Astrocyte of the spinal cord (primary cell): ENCODE measurements at regions not wholly inside any gene's neighbourhood (a gene's known extent, or its start where the extent isn't known, plus 50 kb on each side); places are given as distances from the start of the nearest gene placed in this dataset.

Source experiments
- DNase-seq: peaks from one replicate; pipeline ENCODE4 v3.0.0; 2011; ENCODE audit warnings: low read depth, low spot score
- H3K4me3 ChIP-seq: 2 replicates; pipeline ENCODE4 v1.5.1; 2011; ENCODE audit warnings: low read depth, mild to moderate bottlenecking, low read length, moderate library complexity
- in situ Hi-C: cut with HindIII; loops from 2 replicates; pipeline ENCODE4 v1.10.0; 2017; ENCODE audit warnings: low sequenced_read_pairs
- TF ChIP-seq, protein P1 (sequence below): IDR thresholded peaks from 2 replicates; pipeline ENCODE4 v1.5.1; 2012; ENCODE audit warnings: low read depth, mild to moderate bottlenecking, low read length, inconsistent platforms

DNA sequence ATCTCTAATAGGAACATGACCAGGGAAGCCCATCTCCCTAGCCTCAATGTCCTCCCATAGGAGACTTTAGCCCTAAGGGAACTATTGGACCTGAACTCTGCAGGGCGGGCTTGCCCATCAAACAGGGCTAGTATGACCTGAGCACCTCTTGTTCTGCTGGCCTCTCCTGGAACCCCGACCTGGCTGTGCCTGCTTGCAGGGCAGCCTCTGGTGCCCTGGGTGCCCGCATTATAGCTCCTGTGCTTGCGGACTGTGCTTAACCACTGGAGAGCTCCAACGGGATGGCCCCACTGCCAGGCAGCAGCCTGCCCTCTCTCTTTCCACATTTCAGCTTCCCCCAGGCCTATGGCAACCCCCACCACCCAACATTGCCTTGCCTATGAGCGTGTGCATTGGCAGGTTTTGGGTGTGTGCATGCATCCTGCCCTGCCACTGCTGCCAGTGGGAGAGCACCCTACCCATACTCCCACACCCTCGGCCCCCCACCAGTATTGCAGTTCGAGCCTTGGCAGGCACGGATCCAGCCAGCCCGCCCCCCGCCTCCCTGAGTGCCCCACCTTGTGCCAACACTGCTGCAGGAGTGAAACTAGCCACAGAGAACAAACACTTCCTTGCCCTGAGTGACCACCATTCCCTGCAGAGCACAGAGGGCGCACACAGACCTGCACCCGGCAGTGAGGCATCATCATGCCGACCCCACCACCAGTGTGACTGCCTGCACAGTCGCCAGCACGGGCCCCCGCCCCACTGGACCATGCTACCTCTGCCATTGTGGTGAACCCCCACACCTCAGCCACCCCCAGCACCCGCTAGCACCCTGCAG, 1123.8 kb upstream of the CDH6 start:
- H3K4me3 ChIP-seq, result no peak overlapping the region
- TF ChIP-seq, protein P1, sequence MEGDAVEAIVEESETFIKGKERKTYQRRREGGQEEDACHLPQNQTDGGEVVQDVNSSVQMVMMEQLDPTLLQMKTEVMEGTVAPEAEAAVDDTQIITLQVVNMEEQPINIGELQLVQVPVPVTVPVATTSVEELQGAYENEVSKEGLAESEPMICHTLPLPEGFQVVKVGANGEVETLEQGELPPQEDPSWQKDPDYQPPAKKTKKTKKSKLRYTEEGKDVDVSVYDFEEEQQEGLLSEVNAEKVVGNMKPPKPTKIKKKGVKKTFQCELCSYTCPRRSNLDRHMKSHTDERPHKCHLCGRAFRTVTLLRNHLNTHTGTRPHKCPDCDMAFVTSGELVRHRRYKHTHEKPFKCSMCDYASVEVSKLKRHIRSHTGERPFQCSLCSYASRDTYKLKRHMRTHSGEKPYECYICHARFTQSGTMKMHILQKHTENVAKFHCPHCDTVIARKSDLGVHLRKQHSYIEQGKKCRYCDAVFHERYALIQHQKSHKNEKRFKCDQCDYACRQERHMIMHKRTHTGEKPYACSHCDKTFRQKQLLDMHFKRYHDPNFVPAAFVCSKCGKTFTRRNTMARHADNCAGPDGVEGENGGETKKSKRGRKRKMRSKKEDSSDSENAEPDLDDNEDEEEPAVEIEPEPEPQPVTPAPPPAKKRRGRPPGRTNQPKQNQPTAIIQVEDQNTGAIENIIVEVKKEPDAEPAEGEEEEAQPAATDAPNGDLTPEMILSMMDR, result no peak
- in situ Hi-C loops, result no loop called here
- DNase-seq, result no peak

DNA sequence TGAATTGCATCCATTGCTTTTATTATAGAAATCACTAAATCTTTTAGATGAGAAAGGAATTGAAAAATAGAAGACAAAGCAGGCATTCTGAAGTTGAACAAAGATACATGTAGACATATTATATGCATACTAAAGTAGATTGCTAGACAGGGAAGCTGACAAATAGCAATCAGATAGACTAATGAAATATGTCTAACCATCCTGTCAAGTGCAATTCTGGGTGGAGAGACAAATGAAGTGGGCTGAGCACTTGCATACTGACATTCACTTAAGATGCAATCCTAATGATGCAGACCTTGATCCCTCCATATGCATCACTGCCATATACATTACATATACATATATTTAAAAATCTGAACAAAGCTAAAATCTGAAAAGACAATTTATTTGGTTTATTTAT, 1130.0 kb upstream of the CDH6 start:
- DNase-seq, result no peak
- TF ChIP-seq, protein P1, result no peak
- in situ Hi-C loops, result no loop called here
- H3K4me3 ChIP-seq, result no peak overlapping the region

DNA sequence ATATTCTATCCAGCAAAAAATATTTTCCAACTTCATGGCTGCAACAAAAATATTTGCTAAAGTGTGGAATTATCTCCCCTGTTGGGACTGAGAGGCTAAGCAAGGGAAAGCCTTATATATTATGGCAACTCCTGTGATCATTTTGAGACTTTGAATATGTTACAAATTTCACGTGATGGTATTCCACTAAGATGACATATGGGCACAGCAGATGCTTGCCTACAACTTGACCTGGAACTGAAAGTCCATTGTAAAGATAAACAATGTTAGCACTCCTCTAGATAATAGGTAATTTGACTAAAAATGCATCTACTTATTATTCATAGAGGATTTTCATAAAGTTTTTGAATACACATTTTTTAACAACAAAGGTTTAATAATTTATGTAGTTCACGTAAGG, 1141.5 kb upstream of the CDH6 start:
- no peak overlapping the region for H3K4me3 ChIP-seq
- TF ChIP-seq, protein P1, result no peak
- in situ Hi-C loops, result no loop called here
- DNase-seq, result no peak

DNA sequence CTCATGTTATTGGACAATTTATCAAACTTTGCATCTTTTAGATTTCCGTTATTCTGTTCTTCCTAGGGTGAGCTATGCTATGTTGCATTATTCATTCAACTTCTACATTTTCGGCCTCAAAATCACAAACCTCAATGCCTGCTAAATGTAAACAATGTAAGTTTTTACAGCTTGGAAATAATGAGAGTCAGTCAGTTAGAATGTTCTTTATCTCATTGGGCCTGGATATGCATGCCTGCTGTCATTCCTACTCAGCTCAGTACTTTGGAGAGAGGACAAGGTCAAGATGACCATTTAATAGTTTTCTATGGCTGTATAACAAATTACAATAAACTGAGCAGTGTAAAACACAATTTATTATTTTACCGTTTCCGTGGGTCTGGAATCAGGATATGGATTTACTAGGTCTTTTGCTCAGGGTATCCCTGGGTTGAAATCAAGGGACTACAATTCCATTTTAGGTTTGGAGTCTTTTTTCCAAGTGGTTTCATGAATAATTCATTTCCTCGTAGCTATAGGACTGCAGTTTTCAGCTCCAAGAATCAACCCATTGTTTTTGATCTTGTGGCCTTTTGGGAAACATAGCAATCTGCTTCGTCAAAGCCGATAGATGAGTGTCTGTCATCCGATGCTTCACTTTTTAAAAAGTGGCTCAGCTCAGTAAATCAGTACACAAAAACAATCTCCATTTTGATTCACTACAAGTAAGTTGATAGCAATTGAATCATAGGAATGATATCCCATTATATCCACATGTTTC, 1143.2 kb upstream of the CDH6 start:
- TF ChIP-seq, protein P1, result no peak
- no peak overlapping the region for H3K4me3 ChIP-seq
- peak; percentile 40 for DNase-seq
- in situ Hi-C loops, result no loop called here

DNA sequence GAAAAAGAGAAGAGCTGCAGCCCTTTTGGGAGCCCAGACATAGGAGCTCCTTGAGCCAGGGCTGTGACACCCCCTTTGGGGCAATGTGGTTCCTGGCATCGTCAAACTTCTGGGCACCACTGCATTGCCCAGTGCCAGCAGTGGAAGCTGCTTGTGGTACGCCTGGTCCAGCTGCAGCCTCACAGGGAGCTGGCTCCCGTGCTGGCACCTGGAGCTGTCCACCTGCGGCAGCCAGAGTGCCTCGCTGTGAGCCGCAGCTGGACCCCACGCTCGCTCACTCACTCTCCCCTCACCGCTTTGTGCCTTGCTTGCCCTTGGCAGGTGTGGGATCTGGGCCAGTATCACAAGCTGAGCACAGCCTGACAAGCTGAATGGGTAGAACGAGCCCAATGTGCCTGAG, 1150.8 kb upstream of the CDH6 start:
- H3K4me3 ChIP-seq, result no peak overlapping the region
- DNase-seq, result no peak
- in situ Hi-C loops, result no loop called here
- TF ChIP-seq, protein P1, result no peak

DNA sequence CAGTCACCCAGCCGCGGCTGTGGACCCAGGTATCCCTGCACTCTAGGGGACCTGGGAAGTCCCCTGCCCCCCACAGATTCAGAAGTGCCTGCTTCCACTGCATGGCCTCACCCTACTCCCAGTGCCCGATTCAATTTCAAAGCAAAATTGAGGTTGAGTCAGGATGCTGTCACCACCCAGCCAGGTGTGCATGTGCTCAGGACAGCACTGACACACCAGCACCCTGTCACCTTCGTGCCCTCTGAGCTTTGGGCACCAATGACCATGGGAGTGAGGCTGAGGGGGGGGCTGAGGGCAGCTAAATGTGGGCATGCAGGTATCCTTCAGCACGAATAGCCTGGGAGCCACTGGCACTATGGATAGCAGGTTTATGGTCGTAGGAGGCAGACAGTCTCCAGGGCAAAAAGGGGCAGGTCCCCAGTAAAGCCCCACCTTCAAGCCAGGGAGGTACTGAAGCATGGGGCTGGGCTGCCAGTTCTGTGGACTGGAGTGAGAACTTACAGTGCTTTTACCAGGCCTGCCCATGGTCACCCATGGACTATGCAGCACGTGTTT, 1151.6 kb upstream of the CDH6 start:
- TF ChIP-seq, protein P1, result no peak
- in situ Hi-C loops, result no loop called here
- H3K4me3 ChIP-seq, result no peak overlapping the region
- no peak for DNase-seq
